ENCODE measurements at regions not wholly inside any gene's neighbourhood (a gene's known extent, or its start where the extent isn't known, plus 50 kb on each side); places are given as distances from the start of the nearest gene placed in this dataset.

DNA sequence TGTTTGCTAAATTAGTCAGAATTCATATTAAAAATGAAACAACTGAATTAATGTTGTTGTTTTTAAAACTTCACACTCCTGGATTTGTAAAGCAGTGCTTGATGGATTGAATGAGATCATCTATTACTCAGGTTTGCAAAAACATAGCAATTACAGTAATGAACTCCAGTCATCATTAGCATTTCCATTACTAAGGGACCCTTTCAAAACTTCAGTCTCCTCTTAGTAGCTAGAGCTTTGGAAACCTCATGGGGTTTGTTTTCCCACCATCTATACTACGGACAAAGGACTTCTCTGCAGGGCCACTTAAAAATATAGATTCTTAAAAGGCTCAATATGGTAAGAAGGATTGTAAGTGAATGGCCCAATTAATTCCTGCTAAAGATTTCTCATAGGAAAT lies 174.5 kb upstream of the PRNP start:
- TF ChIP-seq, protein P1, sequence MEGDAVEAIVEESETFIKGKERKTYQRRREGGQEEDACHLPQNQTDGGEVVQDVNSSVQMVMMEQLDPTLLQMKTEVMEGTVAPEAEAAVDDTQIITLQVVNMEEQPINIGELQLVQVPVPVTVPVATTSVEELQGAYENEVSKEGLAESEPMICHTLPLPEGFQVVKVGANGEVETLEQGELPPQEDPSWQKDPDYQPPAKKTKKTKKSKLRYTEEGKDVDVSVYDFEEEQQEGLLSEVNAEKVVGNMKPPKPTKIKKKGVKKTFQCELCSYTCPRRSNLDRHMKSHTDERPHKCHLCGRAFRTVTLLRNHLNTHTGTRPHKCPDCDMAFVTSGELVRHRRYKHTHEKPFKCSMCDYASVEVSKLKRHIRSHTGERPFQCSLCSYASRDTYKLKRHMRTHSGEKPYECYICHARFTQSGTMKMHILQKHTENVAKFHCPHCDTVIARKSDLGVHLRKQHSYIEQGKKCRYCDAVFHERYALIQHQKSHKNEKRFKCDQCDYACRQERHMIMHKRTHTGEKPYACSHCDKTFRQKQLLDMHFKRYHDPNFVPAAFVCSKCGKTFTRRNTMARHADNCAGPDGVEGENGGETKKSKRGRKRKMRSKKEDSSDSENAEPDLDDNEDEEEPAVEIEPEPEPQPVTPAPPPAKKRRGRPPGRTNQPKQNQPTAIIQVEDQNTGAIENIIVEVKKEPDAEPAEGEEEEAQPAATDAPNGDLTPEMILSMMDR (IDR thresholded peaks at IDR 0.05): no peak
- TF ChIP-seq POLR2A (IDR thresholded peaks at IDR 0.05): no peak

Data from uterus (tissue), 2 donors.